Endothelial cell (in vitro differentiated cells): ENCODE measurements at regions not wholly inside any gene's neighbourhood (a gene's known extent, or its start where the extent isn't known, plus 50 kb on each side); places are given as distances from the start of the nearest gene placed in this dataset.

Experiments used
- DNase-seq: peaks from one replicate; pipeline ENCODE4 v3.0.0; 2021; ENCODE audit warnings: low spot score
- H3K27ac Mint-ChIP-seq: one replicate; pipeline ENCODE4 v1.8.0; 2021; ENCODE audit warnings: mixed read lengths, inconsistent platforms; ENCODE audit not compliant: unreplicated experiment
- H3K27me3 Mint-ChIP-seq: one replicate; pipeline ENCODE4 v1.8.0; 2021; ENCODE audit warnings: mild to moderate bottlenecking, moderate library complexity, mixed read lengths, inconsistent platforms; ENCODE audit not compliant: unreplicated experiment
- H3K36me3 Mint-ChIP-seq: one replicate; pipeline ENCODE4 v1.8.0; 2021; ENCODE audit warnings: mild to moderate bottlenecking, low read depth, mixed read lengths, inconsistent platforms; ENCODE audit not compliant: unreplicated experiment
- H3K4me1 Mint-ChIP-seq: one replicate; pipeline ENCODE4 v1.8.0; 2021; ENCODE audit warnings: mild to moderate bottlenecking, mixed read lengths, inconsistent platforms; ENCODE audit not compliant: unreplicated experiment
- H3K4me3 Mint-ChIP-seq: one replicate; pipeline ENCODE4 v1.8.0; 2021; ENCODE audit warnings: mild to moderate bottlenecking, mixed read lengths, inconsistent platforms; ENCODE audit not compliant: unreplicated experiment
- H3K9me3 Mint-ChIP-seq: one replicate; pipeline ENCODE4 v1.8.0; 2021; ENCODE audit warnings: mixed read lengths, inconsistent platforms; ENCODE audit not compliant: unreplicated experiment
- CTCF ChIP-seq: fragments of 200-600 bp; sonication (generic); IDR thresholded peaks from one replicate; pipeline ENCODE4 v1.5.0; 2021; ENCODE audit warnings: antibody characterized with exemption; ENCODE audit not compliant: unreplicated experiment

GRCh38 chr7:16021851-16022250 is 335.4 kb upstream of the MEOX2 start:
- TF ChIP-seq CTCF: no peak
- no peaks in the 10 kb centered on the region for H3K9me3 Mint-ChIP-seq
- H3K27ac Mint-ChIP-seq: no peak overlapping the region
- H3K4me3 Mint-ChIP-seq: no peak overlapping the region
- DNase-seq: no peak
- no peaks in the 10 kb centered on the region for H3K36me3 Mint-ChIP-seq
- no peaks in the 10 kb centered on the region for H3K27me3 Mint-ChIP-seq
- H3K4me1 Mint-ChIP-seq: peaks cover 16% of the 10 kb centered on the region

- DNase-seq: no peak
- H3K27ac Mint-ChIP-seq: no peak overlapping the region
- no peak overlapping the region for H3K4me3 Mint-ChIP-seq
- no peaks in the 10 kb centered on the region for H3K36me3 Mint-ChIP-seq
- H3K4me1 Mint-ChIP-seq: no peaks in the 10 kb centered on the region
- no peaks in the 10 kb centered on the region for H3K27me3 Mint-ChIP-seq
- H3K9me3 Mint-ChIP-seq: no peaks in the 10 kb centered on the region
- TF ChIP-seq CTCF: no peak
Observed at GRCh38 chr7:16015981-16016380, 329.5 kb upstream of the MEOX2 start.

- H3K27me3 Mint-ChIP-seq: no peaks in the 10 kb centered on the region
- no peaks in the 10 kb centered on the region for H3K9me3 Mint-ChIP-seq
- TF ChIP-seq CTCF: no peak
- H3K27ac Mint-ChIP-seq: no peak overlapping the region
- no peaks in the 10 kb centered on the region for H3K4me1 Mint-ChIP-seq
- no peak for DNase-seq
- no peak overlapping the region for H3K4me3 Mint-ChIP-seq
- no peaks in the 10 kb centered on the region for H3K36me3 Mint-ChIP-seq
Observed at GRCh38 chr7:16014031-16014430, 327.5 kb upstream of the MEOX2 start.

GRCh38 chr7:16007911-16008310 is 321.4 kb upstream of the MEOX2 start:
- no peak for TF ChIP-seq CTCF
- H3K27ac Mint-ChIP-seq: no peak overlapping the region
- no peaks in the 10 kb centered on the region for H3K9me3 Mint-ChIP-seq
- no peaks in the 10 kb centered on the region for H3K4me1 Mint-ChIP-seq
- no peaks in the 10 kb centered on the region for H3K36me3 Mint-ChIP-seq
- no peaks in the 10 kb centered on the region for H3K27me3 Mint-ChIP-seq
- DNase-seq: no peak
- no peak overlapping the region for H3K4me3 Mint-ChIP-seq

- no peaks in the 10 kb centered on the region for H3K4me1 Mint-ChIP-seq
- no peaks in the 10 kb centered on the region for H3K36me3 Mint-ChIP-seq
- TF ChIP-seq CTCF: no peak
- H3K27ac Mint-ChIP-seq: no peak overlapping the region
- H3K4me3 Mint-ChIP-seq: no peak overlapping the region
- H3K9me3 Mint-ChIP-seq: no peaks in the 10 kb centered on the region
- DNase-seq: no peak
- H3K27me3 Mint-ChIP-seq: no peaks in the 10 kb centered on the region
Observed at GRCh38 chr7:16004702-16005101, 318.2 kb upstream of the MEOX2 start.
